HL-60 (cell line): ENCODE measurements at regions not wholly inside any gene's neighbourhood (a gene's known extent, or its start where the extent isn't known, plus 50 kb on each side); places are given as distances from the start of the nearest gene placed in this dataset.

ENCODE experiments used
- CTCF ChIP-seq: IDR thresholded peaks from one replicate; pipeline ENCODE4 v1.5.1; 2011; ENCODE audit warnings: low read length, control low read depth, inconsistent platforms; ENCODE audit not compliant: insufficient read depth
- POLR2AphosphoS5 ChIP-seq: IDR thresholded peaks from 2 replicates; pipeline ENCODE4 v1.6.1; 2012; ENCODE audit warnings: low read depth

DNA sequence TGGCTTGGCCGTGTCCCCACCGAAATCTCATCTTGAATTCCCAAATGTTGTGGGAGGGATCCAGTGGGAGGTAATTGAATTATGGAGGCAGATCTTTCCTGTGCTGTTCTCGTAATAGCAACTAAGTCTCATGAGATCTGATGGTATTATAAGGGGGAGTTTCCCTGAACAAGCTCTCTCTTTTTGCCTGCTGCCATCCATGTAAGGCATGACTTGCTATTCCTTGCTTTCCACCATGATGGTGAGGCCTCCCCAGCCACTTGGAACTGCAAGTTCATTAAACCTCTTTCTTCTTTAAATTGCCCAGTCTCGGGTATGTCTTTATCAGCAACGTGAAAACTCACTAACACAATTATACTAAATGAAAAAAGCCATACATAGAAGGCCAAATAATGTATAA, 101.3 kb upstream of the LYPLAL1 start:
- TF ChIP-seq CTCF, result no peak
- no peak for TF ChIP-seq POLR2AphosphoS5
